CD4-positive, alpha-beta memory T cell (primary cell): ENCODE measurements at regions not wholly inside any gene's neighbourhood (a gene's known extent, or its start where the extent isn't known, plus 50 kb on each side); places are given as distances from the start of the nearest gene placed in this dataset.

ENCODE experiments used
- CTCF ChIA-PET: fragments of 350-600 bp; sonication (Branson Sonifier 250); formaldehyde crosslinking; loops from one replicate; lab custom pipeline; 2021; ENCODE audit warnings: inconsistent platforms; ENCODE audit not compliant: partially characterized antibody; lab: Charles Lee
- POLR2A ChIA-PET: fragments of 350-600 bp; sonication (Branson Sonifier 250); formaldehyde crosslinking; loops from one replicate; lab custom pipeline; 2021; ENCODE audit not compliant: partially characterized antibody; lab: Charles Lee
- DNase-seq, 5 donors: peaks; one replicate each; pipeline versions ENCODE4 v3.0.0 to v3.0.0-alpha.2; 2020 to 2022; ENCODE audit warnings: mixed read lengths in 1 of 5
- H3K27ac ChIP-seq: one replicate; pipeline ENCODE4 v1.7.0; 2013; ENCODE audit warnings: low read depth, low read length
- H3K27me3 ChIP-seq: 2 replicates; pipeline ENCODE4 v1.7.0; 2013; ENCODE audit warnings: mild to moderate bottlenecking, low read length, moderate library complexity; ENCODE audit not compliant: insufficient read depth
- H3K36me3 ChIP-seq: 2 replicates; pipeline ENCODE4 v1.7.0; 2013; ENCODE audit warnings: mild to moderate bottlenecking, low read length, moderate library complexity; ENCODE audit not compliant: insufficient read depth
- H3K4me1 ChIP-seq: 2 replicates; pipeline ENCODE4 v1.7.0; 2013; ENCODE audit warnings: mild to moderate bottlenecking, low read length, moderate library complexity; ENCODE audit not compliant: insufficient read depth
- H3K4me3 ChIP-seq, 2 donors: one replicate each; pipeline ENCODE4 v1.7.0; 2013; ENCODE audit warnings: low read length in 2 of 2, mild to moderate bottlenecking in 1 of 2
- H3K9me3 ChIP-seq, 2 donors: one replicate each; pipeline ENCODE4 v1.7.0; 2013; ENCODE audit warnings: low read length in 2 of 2, control low read depth in 1 of 2; ENCODE audit not compliant: control insufficient read depth in 1 of 2
- H3K27ac Mint-ChIP-seq, 7 donors: one replicate each; pipeline ENCODE4 v1.8.0; 2020 to 2021; ENCODE audit warnings: mixed read lengths in 7 of 7, mild to moderate bottlenecking in 6 of 7, inconsistent platforms in 3 of 7, moderate library complexity in 3 of 7
- H3K27me3 Mint-ChIP-seq, 2 donors: one replicate each; pipeline ENCODE4 v1.8.0; 2020 to 2021; ENCODE audit warnings: mixed read lengths in 2 of 2
- H3K36me3 Mint-ChIP-seq, 2 donors: one replicate each; pipeline ENCODE4 v1.8.0; 2020 to 2021; ENCODE audit warnings: mixed read lengths in 2 of 2, inconsistent platforms in 1 of 2, mild to moderate bottlenecking in 1 of 2
- H3K4me1 Mint-ChIP-seq, 4 donors: one replicate each; pipeline ENCODE4 v1.8.0; 2020 to 2021; ENCODE audit warnings: mixed read lengths in 4 of 4, mild to moderate bottlenecking in 1 of 4
- H3K4me3 Mint-ChIP-seq, 8 donors: one replicate each; pipeline ENCODE4 v1.8.0; 2020 to 2021; ENCODE audit warnings: mixed read lengths in 8 of 8, mild to moderate bottlenecking in 7 of 8, moderate library complexity in 6 of 8, inconsistent platforms in 3 of 8
- H3K9me3 Mint-ChIP-seq, 8 donors: one replicate each; pipeline ENCODE4 v1.8.0; 2020 to 2021; ENCODE audit warnings: mixed read lengths in 8 of 8, mild to moderate bottlenecking in 5 of 8, inconsistent platforms in 3 of 8, moderate library complexity in 1 of 8
- intact Hi-C: fragments of 100-400 bp; cut with micrococcal nuclease; formaldehyde crosslinking; loops from one replicate; pipeline ENCODE4 v1.15.1; 2023

DNA sequence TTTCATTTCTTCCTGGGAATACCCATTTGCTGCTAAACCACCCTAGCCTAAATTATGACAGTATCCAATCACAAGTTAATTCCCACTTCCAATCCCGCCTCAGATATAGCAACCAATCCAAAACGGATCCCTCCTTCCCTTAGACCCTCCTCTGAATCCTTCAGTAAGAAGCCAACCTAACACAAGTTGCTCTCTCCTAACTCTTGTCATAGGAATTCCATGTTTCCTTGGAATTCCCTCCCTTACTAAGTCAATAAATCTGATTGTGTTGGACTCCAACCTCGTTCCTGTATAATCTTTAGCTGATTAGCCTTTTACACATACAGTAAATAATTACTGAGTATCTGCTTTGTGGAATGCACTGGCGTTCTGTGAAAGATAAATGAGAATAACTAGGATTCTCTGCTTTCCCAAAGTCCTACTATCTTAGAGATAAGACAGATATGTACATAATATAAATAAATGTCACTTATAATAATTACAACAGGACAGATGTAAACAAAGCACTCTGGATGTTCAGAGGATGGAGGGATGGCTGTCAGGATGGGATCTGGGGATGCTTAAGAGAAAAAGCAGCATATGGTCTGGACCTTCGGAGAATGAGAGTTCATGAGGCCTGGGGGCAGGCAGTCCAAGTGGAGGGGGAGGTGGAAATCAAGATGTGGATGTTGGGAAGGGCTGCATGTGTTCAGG lies 185.8 kb upstream of the SOX5 start:
- no peak for DNase-seq
- H3K27ac Mint-ChIP-seq, result no peak overlapping the region
- ChIA-PET CTCF (no interaction called here), POLR2A (no interaction called here)
- intact Hi-C loops, result no loop called here
- no peak overlapping the region for H3K4me3 Mint-ChIP-seq
- Histone ChIP-seq H3K36me3 (no peaks in the 10 kb centered on the region), H3K27me3 (no peaks in the 10 kb centered on the region), H3K9me3 (no peaks in the 10 kb centered on the region), H3K4me3 (no peak overlapping the region), H3K27ac (no peak overlapping the region), H3K4me1 (no peaks in the 10 kb centered on the region)
- no peaks in the 10 kb centered on the region for H3K27me3 Mint-ChIP-seq
- peaks cover 0 to 6% (median 0%) of the 10 kb centered on the region in 8 donors for H3K9me3 Mint-ChIP-seq
- no peaks in the 10 kb centered on the region for H3K4me1 Mint-ChIP-seq
- H3K36me3 Mint-ChIP-seq, result no peaks in the 10 kb centered on the region

GRCh38 chr12:24134092-24134491 lies 184.6 kb upstream of the SOX5 start:
- Histone ChIP-seq H3K4me1 (no peaks in the 10 kb centered on the region), H3K9me3 (no peaks in the 10 kb centered on the region), H3K4me3 (no peak overlapping the region), H3K27me3 (no peaks in the 10 kb centered on the region), H3K27ac (no peak overlapping the region), H3K36me3 (no peaks in the 10 kb centered on the region)
- no peaks in the 10 kb centered on the region for H3K36me3 Mint-ChIP-seq
- H3K4me3 Mint-ChIP-seq, result no peak overlapping the region
- ChIA-PET CTCF (no interaction called here), POLR2A (no interaction called here)
- DNase-seq, result no peak
- H3K4me1 Mint-ChIP-seq, result no peaks in the 10 kb centered on the region
- intact Hi-C loops, result no loop called here
- peaks cover 0 to 6% (median 0%) of the 10 kb centered on the region in 8 donors for H3K9me3 Mint-ChIP-seq
- H3K27ac Mint-ChIP-seq, result no peak overlapping the region
- no peaks in the 10 kb centered on the region for H3K27me3 Mint-ChIP-seq

DNA sequence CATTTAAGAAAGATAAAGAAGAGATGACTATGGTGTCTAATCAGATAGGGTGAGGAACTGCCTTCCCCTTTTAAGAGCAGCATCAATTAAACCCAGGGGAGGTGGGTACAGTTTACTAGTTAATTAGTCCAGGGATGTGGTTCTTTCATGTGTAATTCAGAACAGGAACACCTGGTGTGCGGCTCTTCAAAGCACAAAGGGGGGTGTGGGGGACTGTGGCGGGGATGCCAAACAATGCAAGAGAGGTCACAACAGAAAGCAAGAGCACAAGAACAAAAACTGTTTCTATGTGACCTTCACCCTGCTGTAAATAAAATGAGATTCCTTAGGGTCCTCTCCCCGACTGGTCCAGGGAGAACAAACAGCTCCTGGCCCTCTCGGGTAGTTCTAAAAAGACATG lies 183.9 kb upstream of the SOX5 start:
- no peak for DNase-seq
- H3K27ac ChIP-seq, result no peak overlapping the region
- CTCF ChIA-PET, result no interaction called here
- no peak overlapping the region for H3K27ac Mint-ChIP-seq
- intact Hi-C loops, result no loop called here
- no peak overlapping the region for H3K4me3 ChIP-seq
- H3K9me3 ChIP-seq, result no peaks in the 10 kb centered on the region
- H3K4me1 ChIP-seq, result no peaks in the 10 kb centered on the region
- no peaks in the 10 kb centered on the region for H3K36me3 Mint-ChIP-seq
- H3K27me3 ChIP-seq, result no peaks in the 10 kb centered on the region
- POLR2A ChIA-PET, result no interaction called here
- H3K4me1 Mint-ChIP-seq, result no peaks in the 10 kb centered on the region
- peaks cover 0 to 6% (median under 1%) of the 10 kb centered on the region in 8 donors for H3K9me3 Mint-ChIP-seq
- no peak overlapping the region for H3K4me3 Mint-ChIP-seq
- no peaks in the 10 kb centered on the region for H3K36me3 ChIP-seq
- H3K27me3 Mint-ChIP-seq, result no peaks in the 10 kb centered on the region

GRCh38 chr12:24127919-24128721 lies 178.7 kb upstream of the SOX5 start:
- H3K9me3 Mint-ChIP-seq, result peaks cover 0 to 3% (median 0%) of the 10 kb centered on the region in 8 donors
- H3K4me1 Mint-ChIP-seq, result no peaks in the 10 kb centered on the region
- H3K4me3 ChIP-seq, result no peak overlapping the region
- ChIA-PET POLR2A (no interaction called here), CTCF (interaction anchor here (0.6 kb wide), 1 partner anchor 353 kb away, joined by 3 read pairs; no protein-coding TSS in a partner anchor)
- no peak overlapping the region for H3K27ac ChIP-seq
- no peaks in the 10 kb centered on the region for H3K27me3 ChIP-seq
- H3K36me3 ChIP-seq, result no peaks in the 10 kb centered on the region
- no peaks in the 10 kb centered on the region for H3K27me3 Mint-ChIP-seq
- H3K36me3 Mint-ChIP-seq, result no peaks in the 10 kb centered on the region
- H3K4me3 Mint-ChIP-seq, result no peak overlapping the region
- H3K9me3 ChIP-seq, result no peaks in the 10 kb centered on the region
- no peak for DNase-seq
- H3K4me1 ChIP-seq, result no peaks in the 10 kb centered on the region
- H3K27ac Mint-ChIP-seq, result no peak overlapping the region
- intact Hi-C loops, result no loop called here

GRCh38 chr12:24125280-24125679 lies 175.8 kb upstream of the SOX5 start:
- intact Hi-C loops, result no loop called here
- H3K4me3 ChIP-seq, result no peak overlapping the region
- no peaks in the 10 kb centered on the region for H3K36me3 ChIP-seq
- no peaks in the 10 kb centered on the region for H3K27me3 ChIP-seq
- CTCF ChIA-PET, result no interaction called here
- Mint-ChIP-seq H3K27ac (no peak overlapping the region), H3K4me3 (no peak overlapping the region), H3K4me1 (no peaks in the 10 kb centered on the region), H3K27me3 (no peaks in the 10 kb centered on the region), H3K36me3 (no peaks in the 10 kb centered on the region), H3K9me3 (peaks cover 0 to 3% (median 0%) of the 10 kb centered on the region in 8 donors)
- no peak for DNase-seq
- no peaks in the 10 kb centered on the region for H3K9me3 ChIP-seq
- H3K27ac ChIP-seq, result no peak overlapping the region
- POLR2A ChIA-PET, result no interaction called here
- H3K4me1 ChIP-seq, result no peaks in the 10 kb centered on the region

- Histone ChIP-seq H3K36me3 (no peaks in the 10 kb centered on the region), H3K9me3 (no peaks in the 10 kb centered on the region), H3K27me3 (no peaks in the 10 kb centered on the region), H3K27ac (no peak overlapping the region), H3K4me1 (no peaks in the 10 kb centered on the region), H3K4me3 (no peak overlapping the region)
- ChIA-PET POLR2A (no interaction called here), CTCF (interaction anchor here (0.7 kb wide), 1 partner anchor 83 kb away, joined by 3 read pairs; no protein-coding TSS in a partner anchor)
- DNase-seq, result no peak
- H3K36me3 Mint-ChIP-seq, result no peaks in the 10 kb centered on the region
- no peaks in the 10 kb centered on the region for H3K4me1 Mint-ChIP-seq
- intact Hi-C loops, result no loop called here
- no peak overlapping the region for H3K4me3 Mint-ChIP-seq
- H3K9me3 Mint-ChIP-seq, result peaks cover 0 to 3% (median under 1%) of the 10 kb centered on the region in 8 donors
- no peaks in the 10 kb centered on the region for H3K27me3 Mint-ChIP-seq
- H3K27ac Mint-ChIP-seq, result no peak overlapping the region
Observed at GRCh38 chr12:24121911-24122310, 172.4 kb upstream of the SOX5 start.

DNA sequence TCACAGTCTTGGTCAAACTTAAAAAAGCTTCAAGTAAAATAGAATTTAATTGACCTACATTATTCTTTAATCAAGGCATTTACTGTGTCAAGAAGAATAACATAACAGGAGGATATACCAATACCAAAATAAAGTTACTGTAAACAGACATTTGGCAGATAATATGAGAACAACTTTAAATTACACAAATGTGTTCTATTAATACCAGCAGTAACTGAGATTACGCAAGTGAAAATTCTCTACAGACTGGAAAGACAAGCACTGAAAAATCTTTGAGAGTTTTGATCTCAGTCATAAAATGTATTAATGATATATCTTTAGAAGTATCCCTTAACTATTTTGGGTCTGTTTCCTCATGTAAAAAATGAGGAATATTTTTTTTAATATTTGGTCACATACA lies 169.2 kb upstream of the SOX5 start:
- ChIA-PET CTCF (no interaction called here), POLR2A (no interaction called here)
- no peak overlapping the region for H3K4me3 Mint-ChIP-seq
- Histone ChIP-seq H3K27me3 (no peaks in the 10 kb centered on the region), H3K36me3 (no peaks in the 10 kb centered on the region), H3K4me1 (no peaks in the 10 kb centered on the region), H3K4me3 (no peak overlapping the region), H3K27ac (no peak overlapping the region), H3K9me3 (no peaks in the 10 kb centered on the region)
- DNase-seq, result no peak
- peaks cover 0 to 4% (median under 1%) of the 10 kb centered on the region in 8 donors for H3K9me3 Mint-ChIP-seq
- no peaks in the 10 kb centered on the region for H3K27me3 Mint-ChIP-seq
- H3K36me3 Mint-ChIP-seq, result no peaks in the 10 kb centered on the region
- intact Hi-C loops, result no loop called here
- no peak overlapping the region for H3K27ac Mint-ChIP-seq
- H3K4me1 Mint-ChIP-seq, result no peaks in the 10 kb centered on the region
